Fibroblast of lung (primary cell): ENCODE measurements at regions not wholly inside any gene's neighbourhood (a gene's known extent, or its start where the extent isn't known, plus 50 kb on each side); places are given as distances from the start of the nearest gene placed in this dataset.

Experiments
- EZH2 ChIP-seq: IDR thresholded peaks from 2 replicates; pipeline ENCODE4 v1.5.1; 2012; ENCODE audit warnings: low read length, control low read depth, mild to moderate bottlenecking; ENCODE audit errors: missing control alignments
- TF ChIP-seq, protein P1 (sequence below), 2 donors: IDR thresholded peaks in 1 of 2; conservative IDR thresholded peaks in 1 of 2; 1 replicate in 1 of 2; 2 replicates in 1 of 2; pipeline ENCODE4 v1.5.1; 2011 to 2012; ENCODE audit warnings: low read length in 2 of 2, control low read depth in 1 of 2, inconsistent platforms in 1 of 2, low read depth in 1 of 2, mild to moderate bottlenecking in 1 of 2

GRCh38 chr4:72218953-72219352, 187.2 kb downstream of the NPFFR2 start:
- TF ChIP-seq, protein P1, sequence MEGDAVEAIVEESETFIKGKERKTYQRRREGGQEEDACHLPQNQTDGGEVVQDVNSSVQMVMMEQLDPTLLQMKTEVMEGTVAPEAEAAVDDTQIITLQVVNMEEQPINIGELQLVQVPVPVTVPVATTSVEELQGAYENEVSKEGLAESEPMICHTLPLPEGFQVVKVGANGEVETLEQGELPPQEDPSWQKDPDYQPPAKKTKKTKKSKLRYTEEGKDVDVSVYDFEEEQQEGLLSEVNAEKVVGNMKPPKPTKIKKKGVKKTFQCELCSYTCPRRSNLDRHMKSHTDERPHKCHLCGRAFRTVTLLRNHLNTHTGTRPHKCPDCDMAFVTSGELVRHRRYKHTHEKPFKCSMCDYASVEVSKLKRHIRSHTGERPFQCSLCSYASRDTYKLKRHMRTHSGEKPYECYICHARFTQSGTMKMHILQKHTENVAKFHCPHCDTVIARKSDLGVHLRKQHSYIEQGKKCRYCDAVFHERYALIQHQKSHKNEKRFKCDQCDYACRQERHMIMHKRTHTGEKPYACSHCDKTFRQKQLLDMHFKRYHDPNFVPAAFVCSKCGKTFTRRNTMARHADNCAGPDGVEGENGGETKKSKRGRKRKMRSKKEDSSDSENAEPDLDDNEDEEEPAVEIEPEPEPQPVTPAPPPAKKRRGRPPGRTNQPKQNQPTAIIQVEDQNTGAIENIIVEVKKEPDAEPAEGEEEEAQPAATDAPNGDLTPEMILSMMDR (conservative IDR thresholded peaks at IDR 0.05 in 1 of 2, IDR thresholded peaks at IDR 0.05 in 1 of 2; ENCODE audit: low read depth in 1 of 2, low read length in 2 of 2): no peak
- TF ChIP-seq EZH2: no peak
